Vagina (tissue), 2 donors: ENCODE measurements at regions not wholly inside any gene's neighbourhood (a gene's known extent, or its start where the extent isn't known, plus 50 kb on each side); places are given as distances from the start of the nearest gene placed in this dataset.

Experiments used
- DNase-seq, 2 donors: peaks; one replicate each; pipeline ENCODE4 v3.0.0-alpha.2; 2017; ENCODE audit errors: extremely low spot score in 2 of 2
- H3K27ac ChIP-seq: fragments of 200-600 bp; sonication (generic); one replicate; pipeline ENCODE4 v1.5.1; 2019
- H3K27me3 ChIP-seq: fragments of 200-600 bp; sonication (generic); one replicate; pipeline ENCODE4 v1.5.1; 2019
- H3K36me3 ChIP-seq, 2 donors: fragments of 200-600 bp; sonication (generic); one replicate each; pipeline ENCODE4 v1.5.1; 2017 to 2019
- H3K4me1 ChIP-seq: fragments of 200-600 bp; sonication (generic); one replicate; pipeline ENCODE4 v1.5.1; 2019
- H3K4me3 ChIP-seq, 2 donors: fragments of 200-600 bp; sonication (generic); 1 replicate in 1 of 2; 2 replicates in 1 of 2; pipeline ENCODE4 v1.5.1; 2016 to 2019
- H3K9me3 ChIP-seq: fragments of 200-600 bp; sonication (generic); one replicate; pipeline ENCODE4 v1.5.1; 2019
- CTCF ChIP-seq, 3 experiments: fragments of 450-650 bp in 2 of 3; fragments of 200-600 bp in 1 of 3; sonication (generic) in 1 of 3; IDR thresholded peaks; one replicate each; pipeline ENCODE4 v1.5.1; 2017 to 2019; ENCODE audit warnings: antibody characterized with exemption in 3 of 3, mild to moderate bottlenecking in 2 of 3, moderate library complexity in 2 of 3
- POLR2A ChIP-seq, 2 donors: fragments of 450-650 bp; IDR thresholded peaks; one replicate each; pipeline ENCODE4 v1.6.1; 2017; ENCODE audit warnings: antibody characterized with exemption in 2 of 2, mild to moderate bottlenecking in 2 of 2, moderate library complexity in 2 of 2
- POLR2AphosphoS5 ChIP-seq, 2 donors: sonication (generic); formaldehyde crosslinking; IDR thresholded peaks; one replicate each; pipeline ENCODE4 v1.9.0; 2017; ENCODE audit warnings: antibody characterized with exemption in 2 of 2, mild to moderate bottlenecking in 2 of 2, low read depth in 1 of 2; ENCODE audit not compliant: insufficient read depth in 1 of 2
- intact Hi-C: fragments of 100-400 bp; cut with DNase I; formaldehyde crosslinking; loops from one replicate; pipeline ENCODE4 v1.15.1; 2023

GRCh38 chr15:38061856-38062649, 127.6 kb downstream of the TMCO5A start:
- Histone ChIP-seq H3K27me3 (no peaks in the 10 kb centered on the region), H3K9me3 (no peaks in the 10 kb centered on the region), H3K4me3 (no peak overlapping the region), H3K36me3 (no peaks in the 10 kb centered on the region), H3K27ac (no peak overlapping the region), H3K4me1 (no peaks in the 10 kb centered on the region)
- intact Hi-C loops: no loop called here
- TF ChIP-seq POLR2A (IDR thresholded peaks at IDR 0.05) (no peak), CTCF (IDR thresholded peaks at IDR 0.05) (no peak), POLR2AphosphoS5 (IDR thresholded peaks at IDR 0.05; ENCODE audit: insufficient read depth in 1 of 2, low read depth in 1 of 2) (no peak)
- DNase-seq: no peak

GRCh38 chr15:38062696-38063095, 128.3 kb downstream of the TMCO5A start:
- Histone ChIP-seq H3K36me3 (no peaks in the 10 kb centered on the region), H3K27me3 (no peaks in the 10 kb centered on the region), H3K4me1 (peaks cover 2% of the 10 kb centered on the region), H3K4me3 (no peak overlapping the region), H3K27ac (no peak overlapping the region), H3K9me3 (no peaks in the 10 kb centered on the region)
- no peak for DNase-seq
- intact Hi-C loops: no loop called here
- no peak for TF ChIP-seq CTCF (IDR thresholded peaks at IDR 0.05)
- no peak for TF ChIP-seq POLR2AphosphoS5 (IDR thresholded peaks at IDR 0.05; ENCODE audit: insufficient read depth in 1 of 2, low read depth in 1 of 2)
- no peak for TF ChIP-seq POLR2A (IDR thresholded peaks at IDR 0.05)

GRCh38 chr15:38065721-38066345, 131.4 kb downstream of the TMCO5A start:
- Histone ChIP-seq H3K27ac (no peak overlapping the region), H3K4me1 (peaks cover 30% of the 10 kb centered on the region), H3K9me3 (no peaks in the 10 kb centered on the region), H3K4me3 (no peak overlapping the region), H3K27me3 (no peaks in the 10 kb centered on the region), H3K36me3 (no peaks in the 10 kb centered on the region)
- intact Hi-C loops: no loop called here
- TF ChIP-seq POLR2A (IDR thresholded peaks at IDR 0.05): no peak
- no peak for TF ChIP-seq POLR2AphosphoS5 (IDR thresholded peaks at IDR 0.05; ENCODE audit: insufficient read depth in 1 of 2, low read depth in 1 of 2)
- no peak for TF ChIP-seq CTCF (IDR thresholded peaks at IDR 0.05)
- no peak for DNase-seq

GRCh38 chr15:38066612-38067011, 132.2 kb downstream of the TMCO5A start:
- no peaks in the 10 kb centered on the region for H3K36me3 ChIP-seq
- intact Hi-C loops: no loop called here
- no peak for DNase-seq
- no peak overlapping the region for H3K4me3 ChIP-seq
- H3K27me3 ChIP-seq: no peaks in the 10 kb centered on the region
- H3K9me3 ChIP-seq: no peaks in the 10 kb centered on the region
- TF ChIP-seq POLR2A (IDR thresholded peaks at IDR 0.05) (no peak), CTCF (IDR thresholded peaks at IDR 0.05) (no peak), POLR2AphosphoS5 (IDR thresholded peaks at IDR 0.05; ENCODE audit: insufficient read depth in 1 of 2, low read depth in 1 of 2) (no peak)
- peaks cover 30% of the 10 kb centered on the region for H3K4me1 ChIP-seq
- no peak overlapping the region for H3K27ac ChIP-seq
